Germinal center (tissue), 1 donor: ENCODE measurements at regions not wholly inside any gene's neighbourhood (a gene's known extent, or its start where the extent isn't known, plus 50 kb on each side); places are given as distances from the start of the nearest gene placed in this dataset.

Experiments
- DNase-seq: peaks from one replicate; pipeline ENCODE4 v3.0.0; 2012; ENCODE audit warnings: mixed read lengths, low spot score

GRCh38 chr2:15092181-15092580 is 459.7 kb downstream of the LRATD1 start:
- DNase-seq, result no peak

GRCh38 chr2:15092691-15093090 is 460.2 kb downstream of the LRATD1 start:
- DNase-seq, result no peak

- no peak for DNase-seq
These were observed 461.6 kb downstream of the LRATD1 start for GRCh38 chr2:15094161-15094560.

- DNase-seq, result no peak
These were observed 464.3 kb downstream of the NBAS start for GRCh38 chr2:15096873-15097272.

GRCh38 chr2:15107137-15107536 is 454.0 kb downstream of the NBAS start:
- no peak for DNase-seq

GRCh38 chr2:15111718-15112117 is 449.4 kb downstream of the NBAS start:
- no peak for DNase-seq

- no peak for DNase-seq
These were observed 448.9 kb downstream of the NBAS start for GRCh38 chr2:15112216-15112615.

- no peak for DNase-seq
These were observed 445.4 kb downstream of the NBAS start for GRCh38 chr2:15115776-15116175.

GRCh38 chr2:15116830-15117229 is 444.3 kb downstream of the NBAS start:
- no peak for DNase-seq
